Psoas muscle (tissue), 7 donors: ENCODE measurements at regions not wholly inside any gene's neighbourhood (a gene's known extent, or its start where the extent isn't known, plus 50 kb on each side); places are given as distances from the start of the nearest gene placed in this dataset.

ENCODE experiments used
- ATAC-seq, 4 donors: fragments of 200-7000 bp; cut with Tn5 transposase; one replicate each; pipeline ENCODE4 v1.9.1; 2020; ENCODE audit warnings: moderate library complexity in 3 of 4, mild to moderate bottlenecking in 2 of 4
- DNase-seq, 2 donors: peaks; one replicate each; pipeline ENCODE4 v3.0.0-alpha.2; 2020
- H3K27ac ChIP-seq: fragments of 200-600 bp; one replicate; pipeline ENCODE4 v1.8.0; 2022
- H3K27me3 ChIP-seq, 3 donors: fragments of 200-600 bp in 1 of 3; one replicate each; pipeline versions ENCODE4 v1.6.1 to v1.8.0; 2013 to 2022; ENCODE audit warnings: low read length in 2 of 3, mild to moderate bottlenecking in 2 of 3, moderate library complexity in 1 of 3; ENCODE audit not compliant: insufficient read depth in 3 of 3
- H3K36me3 ChIP-seq, 2 donors: fragments of 200-600 bp in 1 of 2; one replicate each; pipeline versions ENCODE4 v1.6.1 to v1.8.0; 2013 to 2022; ENCODE audit warnings: low read depth in 1 of 2, mild to moderate bottlenecking in 1 of 2, moderate library complexity in 1 of 2; ENCODE audit not compliant: insufficient read depth in 1 of 2
- H3K4me1 ChIP-seq: fragments of 200-600 bp; one replicate; pipeline ENCODE4 v1.8.0; 2022
- H3K4me3 ChIP-seq: fragments of 200-600 bp; one replicate; pipeline ENCODE4 v1.8.0; 2022; ENCODE audit warnings: mild to moderate bottlenecking
- H3K9me3 ChIP-seq: fragments of 200-600 bp; one replicate; pipeline ENCODE4 v1.8.0; 2022
- WGBS, 3 donors: extraction: QIAGEN DNeasy Blood & Tissue Kit; methylation state at CpG; one replicate each; pipeline versions ENCODE4 v1.1.6 to v1.1.7; 2013; 5-methylcytosine and 5-hydroxymethylcytosine counted together
- intact Hi-C, 2 donors: fragments of 100-400 bp; cut with DNase I; formaldehyde crosslinking; loops; one replicate each; pipeline versions ENCODE4 v1.11.0 to v1.14.2; 2022
- TF ChIP-seq, protein P1 (sequence below): fragments of 200-600 bp; IDR thresholded peaks from one replicate; pipeline ENCODE4 v1.8.0; 2022; ENCODE audit warnings: antibody characterized with exemption
- donor health status: healthy with polysubstance abuse.
- donor health status: DM: no; HTN: no; CAD: no; lungs with moderate emphysema.
- donor health status: Bipolar disorder and iron deficiency.
- donor health status: healthy.
- donor health status: DM: yes; HTN: yes; CAD: no.
- donor health status: DM: no; HTN: no; CAD: no.
- donor health status: DM: yes; HTN: yes; CAD: no.

DNA sequence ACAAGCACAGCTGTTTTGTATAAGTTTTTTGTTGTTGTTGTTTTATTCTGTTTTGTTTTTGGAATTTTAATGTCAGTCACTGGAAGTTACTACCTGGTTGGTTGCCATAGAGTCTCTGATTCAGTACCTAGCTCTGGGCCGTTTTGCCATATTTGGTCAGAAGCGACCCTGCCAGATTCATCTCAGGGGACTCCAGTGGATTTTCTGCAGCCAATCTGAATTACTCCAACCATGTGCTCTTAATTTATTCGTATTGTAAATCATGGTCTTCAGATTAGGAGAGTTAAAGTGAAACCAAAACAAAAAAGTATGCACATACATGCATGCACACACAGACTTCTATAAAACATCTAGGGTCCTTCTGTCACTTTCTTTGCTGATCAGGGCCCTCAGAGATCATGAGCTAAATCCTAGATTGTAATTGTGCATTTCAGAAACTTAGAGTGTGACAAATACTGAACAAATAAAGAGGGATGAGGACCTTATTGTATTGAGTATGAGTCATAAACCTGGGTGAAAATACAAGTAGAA lies 317.4 kb upstream of the UBE2E3 start:
- ATAC-seq, result no peak

DNA sequence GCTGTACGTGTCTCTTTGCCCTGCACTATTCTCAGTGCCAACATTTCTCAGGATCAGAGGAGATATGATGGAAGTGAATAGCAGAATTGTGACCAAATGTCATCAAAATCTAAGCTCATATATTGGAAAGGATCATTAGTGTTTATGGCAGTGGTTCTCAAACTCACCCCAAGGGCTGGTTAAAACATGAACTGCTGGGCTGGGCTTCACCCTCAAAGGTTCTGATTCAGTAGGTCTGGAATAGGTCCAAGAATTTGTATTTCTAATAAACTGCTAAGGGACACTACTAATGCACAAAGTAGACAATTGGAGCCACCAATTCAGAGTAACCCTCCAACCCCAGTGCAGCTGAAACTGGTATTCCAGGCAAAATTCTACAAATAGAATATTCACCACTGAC lies 317.9 kb upstream of the UBE2E3 start:
- WGBS, 3 donors, result 39 to 58% (median 50%) methylated on average over 1 of the region's 1 CpG
- TF ChIP-seq, protein P1, sequence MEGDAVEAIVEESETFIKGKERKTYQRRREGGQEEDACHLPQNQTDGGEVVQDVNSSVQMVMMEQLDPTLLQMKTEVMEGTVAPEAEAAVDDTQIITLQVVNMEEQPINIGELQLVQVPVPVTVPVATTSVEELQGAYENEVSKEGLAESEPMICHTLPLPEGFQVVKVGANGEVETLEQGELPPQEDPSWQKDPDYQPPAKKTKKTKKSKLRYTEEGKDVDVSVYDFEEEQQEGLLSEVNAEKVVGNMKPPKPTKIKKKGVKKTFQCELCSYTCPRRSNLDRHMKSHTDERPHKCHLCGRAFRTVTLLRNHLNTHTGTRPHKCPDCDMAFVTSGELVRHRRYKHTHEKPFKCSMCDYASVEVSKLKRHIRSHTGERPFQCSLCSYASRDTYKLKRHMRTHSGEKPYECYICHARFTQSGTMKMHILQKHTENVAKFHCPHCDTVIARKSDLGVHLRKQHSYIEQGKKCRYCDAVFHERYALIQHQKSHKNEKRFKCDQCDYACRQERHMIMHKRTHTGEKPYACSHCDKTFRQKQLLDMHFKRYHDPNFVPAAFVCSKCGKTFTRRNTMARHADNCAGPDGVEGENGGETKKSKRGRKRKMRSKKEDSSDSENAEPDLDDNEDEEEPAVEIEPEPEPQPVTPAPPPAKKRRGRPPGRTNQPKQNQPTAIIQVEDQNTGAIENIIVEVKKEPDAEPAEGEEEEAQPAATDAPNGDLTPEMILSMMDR, result no peak
- H3K9me3 ChIP-seq, result no peaks in the 10 kb centered on the region
- H3K36me3 ChIP-seq, result no peaks in the 10 kb centered on the region
- H3K27ac ChIP-seq, result no peak overlapping the region
- H3K4me1 ChIP-seq, result no peaks in the 10 kb centered on the region
- DNase-seq, result no peak
- no peak for ATAC-seq
- H3K4me3 ChIP-seq, result no peak overlapping the region
- H3K27me3 ChIP-seq, result no peaks in the 10 kb centered on the region
- intact Hi-C loops, result no loop called here

More for the DNA sequence above, 317.4 kb upstream of the UBE2E3 start:
- no peaks in the 10 kb centered on the region for H3K4me1 ChIP-seq
- intact Hi-C loops, result no loop called here
- TF ChIP-seq, protein P1, result no peak
- H3K4me3 ChIP-seq, result no peak overlapping the region
- H3K27me3 ChIP-seq, result no peaks in the 10 kb centered on the region
- WGBS, 3 donors, result 61 to 69% (median 65%) methylated on average over 3 of the region's 3 CpGs
- H3K9me3 ChIP-seq, result no peaks in the 10 kb centered on the region
- H3K36me3 ChIP-seq, result no peaks in the 10 kb centered on the region
- DNase-seq, result no peak
- no peak overlapping the region for H3K27ac ChIP-seq

DNA sequence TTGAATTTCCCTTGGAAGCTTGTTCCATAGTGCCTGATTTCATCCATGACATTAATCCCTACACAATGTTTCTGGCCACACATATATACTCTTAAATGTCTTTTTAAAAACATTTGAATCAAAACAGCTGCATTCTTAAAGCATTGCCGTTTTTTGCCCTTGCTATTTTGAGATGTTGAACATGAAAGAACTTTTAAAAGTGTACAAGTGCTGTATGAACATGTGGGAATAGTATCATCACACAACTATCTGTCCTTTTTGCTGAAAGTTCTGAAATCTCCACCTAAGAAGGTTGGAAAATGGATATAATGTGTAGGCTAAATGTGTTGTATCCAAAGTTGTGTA lies 318.7 kb upstream of the UBE2E3 start:
- H3K4me3 ChIP-seq, result no peak overlapping the region
- ATAC-seq, result no peak
- no peaks in the 10 kb centered on the region for H3K4me1 ChIP-seq
- WGBS, 3 donors, result 45 to 70% (median 69%) methylated on average over 1 of the region's 1 CpG
- no peak overlapping the region for H3K27ac ChIP-seq
- no peaks in the 10 kb centered on the region for H3K27me3 ChIP-seq
- H3K9me3 ChIP-seq, result no peaks in the 10 kb centered on the region
- no peaks in the 10 kb centered on the region for H3K36me3 ChIP-seq
- no peak for DNase-seq
- intact Hi-C loops, result no loop called here
- TF ChIP-seq, protein P1, result no peak

DNA sequence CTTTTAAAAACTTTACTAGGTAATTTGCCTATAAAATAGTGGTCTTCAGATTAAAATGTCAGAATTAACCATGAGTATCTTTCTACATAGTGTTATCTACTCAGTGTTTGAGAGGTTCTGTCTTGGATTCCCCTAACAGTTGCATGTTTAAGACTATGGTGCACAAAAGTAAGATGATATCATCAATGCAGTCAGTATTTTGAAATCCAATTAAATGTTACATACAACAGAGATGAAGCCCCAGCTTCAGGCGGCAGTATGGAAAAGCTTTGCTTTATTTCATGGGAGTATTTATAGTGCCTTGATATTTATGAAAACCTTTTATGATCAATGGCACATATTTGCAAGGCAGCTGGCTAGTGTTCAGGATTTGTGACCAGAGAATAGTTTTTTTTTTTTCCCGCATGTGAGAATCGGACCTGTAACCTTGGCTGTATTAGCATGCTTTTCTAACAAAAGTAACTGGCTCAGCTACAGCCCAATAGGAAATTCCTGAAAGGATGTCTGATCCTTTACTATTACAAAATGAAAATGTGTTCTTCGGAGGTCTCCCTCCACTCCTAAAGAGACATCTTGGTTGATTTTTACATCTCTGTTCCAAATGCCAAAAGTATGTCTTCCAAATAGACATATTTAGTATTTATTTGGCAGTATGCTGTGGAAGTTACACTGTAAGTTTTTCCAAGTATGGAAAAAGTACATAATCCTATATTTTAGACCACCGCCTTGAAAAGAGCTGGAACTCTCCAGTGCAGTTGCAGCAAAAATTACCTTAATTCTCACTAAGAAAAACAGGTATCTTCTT lies 319.3 kb upstream of the UBE2E3 start:
- Histone ChIP-seq H3K9me3 (no peaks in the 10 kb centered on the region), H3K27me3 (no peaks in the 10 kb centered on the region), H3K27ac (no peak overlapping the region), H3K36me3 (no peaks in the 10 kb centered on the region), H3K4me1 (no peaks in the 10 kb centered on the region), H3K4me3 (no peak overlapping the region)
- DNase-seq, result no peak
- no peak for ATAC-seq
- WGBS, 3 donors, result 73 to 86% (median 83%) methylated on average over 5 of the region's 5 CpGs
- intact Hi-C loops, result no loop called here
- TF ChIP-seq, protein P1, result no peak

DNA sequence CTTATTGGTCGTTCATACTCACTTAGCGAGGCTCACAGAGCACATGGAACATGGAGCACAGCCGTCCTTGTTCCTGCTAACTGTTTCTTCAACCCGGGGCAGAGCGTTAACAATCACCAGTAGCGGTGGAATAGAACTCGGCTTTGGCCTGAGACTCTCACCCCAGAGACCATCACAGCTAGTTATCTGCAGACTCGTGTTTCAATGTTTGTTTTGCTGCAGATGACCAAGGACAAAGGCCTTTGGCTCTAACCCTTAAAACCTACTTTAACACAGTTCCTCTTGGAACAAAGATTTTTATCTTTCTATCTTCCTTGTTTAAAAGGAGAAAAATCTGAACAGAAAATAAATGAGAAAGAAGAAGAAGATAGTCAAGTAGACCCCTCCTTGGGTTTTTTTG lies 320.2 kb upstream of the UBE2E3 start:
- TF ChIP-seq, protein P1, result no peak
- no peak overlapping the region for H3K27ac ChIP-seq
- no peak for DNase-seq
- WGBS, 3 donors, result 71 to 74% (median 73%) methylated on average over 8 of the region's 8 CpGs
- H3K9me3 ChIP-seq, result no peaks in the 10 kb centered on the region
- H3K4me1 ChIP-seq, result no peaks in the 10 kb centered on the region
- H3K27me3 ChIP-seq, result no peaks in the 10 kb centered on the region
- H3K4me3 ChIP-seq, result no peak overlapping the region
- intact Hi-C loops, result no loop called here
- no peaks in the 10 kb centered on the region for H3K36me3 ChIP-seq
- ATAC-seq, result no peak
